Endothelial cell of umbilical vein (primary cell): ENCODE measurements at regions not wholly inside any gene's neighbourhood (a gene's known extent, or its start where the extent isn't known, plus 50 kb on each side); places are given as distances from the start of the nearest gene placed in this dataset.

ENCODE experiments used
- BruUV-seq: library from RNA; stranded (reverse); fragments of 400-500 nt; replicated peaks from 2 replicates; lab custom pipeline; 2021; lab: Mats Ljungman, UMichigan
- CTCF ChIA-PET: fragments of 300-600, 350-600 bp; sonication (Branson Sonifier 250); formaldehyde crosslinking; loops from one replicate; lab custom pipeline; 2021; ENCODE audit warnings: antibody characterized with exemption, inconsistent platforms; lab: Charles Lee
- POLR2A ChIA-PET: fragments of 300-600, 350-600 bp; sonication (Branson Sonifier 250); formaldehyde crosslinking; loops from one replicate; lab custom pipeline; 2021; ENCODE audit warnings: antibody characterized with exemption, inconsistent platforms; lab: Charles Lee
- DNase-seq: peaks from one replicate; pipeline ENCODE4 v3.0.0-alpha.2; 2011; ENCODE audit warnings: low read depth, low spot score
- FAIRE-seq: peaks from 2 replicates; lab custom pipeline; 2011; peaks lifted over from hg19 to GRCh38; lab: Jason Lieb, UNC
- H2AFZ ChIP-seq: 2 replicates; pipeline ENCODE4 v1.6.0; 2012; ENCODE audit warnings: low read depth, low read length, control low read depth, inconsistent platforms
- H3K27ac ChIP-seq: 2 replicates; pipeline ENCODE4 v1.5.1; 2011; ENCODE audit warnings: low read depth, mild to moderate bottlenecking, control low read depth, low read length, moderate library complexity; ENCODE audit not compliant: insufficient read depth
- H3K27me3 ChIP-seq, 2 experiments: 2 replicates each; pipeline versions ENCODE4 v1.6.0 to v1.6.1; 2011; ENCODE audit warnings: low read length in 2 of 2, mixed read lengths in 1 of 2; ENCODE audit not compliant: control insufficient read depth in 2 of 2, insufficient read depth in 2 of 2
- H3K36me3 ChIP-seq, 2 experiments: 2 replicates in 1 of 2; 3 replicates in 1 of 2; pipeline ENCODE4 v1.5.1; 2011; ENCODE audit warnings: low read length in 2 of 2, mild to moderate bottlenecking in 1 of 2, moderate library complexity in 1 of 2; ENCODE audit not compliant: control insufficient read depth in 2 of 2, insufficient read depth in 2 of 2; ENCODE audit errors: extremely low read depth in 1 of 2
- H3K4me1 ChIP-seq: 3 replicates; pipeline ENCODE4 v1.5.1; 2011; ENCODE audit warnings: mild to moderate bottlenecking, low read length; ENCODE audit not compliant: control insufficient read depth, insufficient read depth; ENCODE audit errors: extremely low read depth
- H3K4me2 ChIP-seq: 2 replicates; pipeline ENCODE4 v1.6.1; 2011; ENCODE audit warnings: low read length, control low read depth, mixed read lengths; ENCODE audit not compliant: insufficient read depth
- H3K4me3 ChIP-seq, 3 experiments: fragments of 200-600 bp in 1 of 3; sonication (generic), shearing (Covaris generic) in 1 of 3; replicated peaks in 1 of 3; 2 replicates each; pipeline ENCODE4 v1.5.1; 2011 to 2016; ENCODE audit warnings: control low read depth in 3 of 3, low read length in 3 of 3, mild to moderate bottlenecking in 2 of 3, inconsistent platforms in 1 of 3, low read depth in 1 of 3, moderate library complexity in 1 of 3; ENCODE audit not compliant: insufficient read depth in 1 of 3
- H3K79me2 ChIP-seq: 2 replicates; pipeline ENCODE4 v1.6.0; 2012; ENCODE audit warnings: low read length, inconsistent platforms; ENCODE audit not compliant: control insufficient read depth, insufficient read depth
- H3K9ac ChIP-seq: replicated peaks from 2 replicates; pipeline ENCODE3; 2011; ENCODE audit warnings: low read length, control low read depth; ENCODE audit not compliant: insufficient read depth; ENCODE audit errors: extremely low read depth
- H3K9me1 ChIP-seq: replicated peaks from 3 replicates; pipeline ENCODE4 v1.6.0; 2011; ENCODE audit warnings: mild to moderate bottlenecking, low read length; ENCODE audit not compliant: control insufficient read depth, insufficient read depth; ENCODE audit errors: extremely low read depth
- H3K9me3 ChIP-seq: replicated peaks from 2 replicates; pipeline ENCODE4 v1.5.1; 2012; ENCODE audit warnings: low read length, inconsistent platforms; ENCODE audit not compliant: control insufficient read depth, insufficient read depth
- H4K20me1 ChIP-seq: replicated peaks from 2 replicates; pipeline ENCODE3; 2011; ENCODE audit warnings: mild to moderate bottlenecking, low read length; ENCODE audit not compliant: control insufficient read depth, insufficient read depth; ENCODE audit errors: extremely low read depth
- CTCF ChIP-seq, 2 donors: IDR thresholded peaks; 1 replicate in 1 of 2; 2 replicates in 1 of 2; pipeline ENCODE4 v1.5.1; 2011; ENCODE audit warnings: low read length in 2 of 2, mild to moderate bottlenecking in 2 of 2, moderate library complexity in 2 of 2, control low read depth in 1 of 2, inconsistent platforms in 1 of 2, low read depth in 1 of 2; ENCODE audit not compliant: insufficient read depth in 1 of 2; ENCODE audit errors: extremely low read depth in 1 of 2
- EZH2 ChIP-seq: IDR thresholded peaks from 2 replicates; pipeline ENCODE4 v1.6.1; 2012; ENCODE audit warnings: borderline replicate concordance, low read depth, mild to moderate bottlenecking, moderate library complexity, low read length, inconsistent platforms; ENCODE audit not compliant: severe bottlenecking
- FOS ChIP-seq: IDR thresholded peaks from 2 replicates; pipeline ENCODE4 v1.6.1; 2011; ENCODE audit warnings: mild to moderate bottlenecking, low read length, moderate library complexity, borderline replicate concordance; ENCODE audit not compliant: insufficient read depth
- GATA2 ChIP-seq: IDR thresholded peaks from 2 replicates; pipeline ENCODE4 v1.7.0; 2011; ENCODE audit warnings: low read depth, mild to moderate bottlenecking, moderate library complexity, mixed read lengths, low read length; ENCODE audit not compliant: insufficient read length, insufficient read depth
- JUN ChIP-seq: IDR thresholded peaks from 2 replicates; pipeline ENCODE4 v1.6.1; 2011; ENCODE audit warnings: borderline replicate concordance, low read depth; ENCODE audit not compliant: insufficient read length, insufficient read depth
- MAX ChIP-seq: IDR thresholded peaks from 2 replicates; pipeline ENCODE4 v1.6.1; 2011; ENCODE audit not compliant: insufficient read depth, insufficient read length
- MYC ChIP-seq: IDR thresholded peaks from one replicate; pipeline ENCODE4 v1.6.1; 2011; ENCODE audit warnings: mild to moderate bottlenecking, low read depth, low read length
- POLR2A ChIP-seq: IDR thresholded peaks from 2 replicates; pipeline ENCODE4 v1.6.1; 2012; ENCODE audit warnings: low read depth, mild to moderate bottlenecking, control low read depth, low read length
- POLR2AphosphoS5 ChIP-seq: IDR thresholded peaks from 2 replicates; pipeline ENCODE4 v1.6.1; 2012; ENCODE audit warnings: low read depth, mild to moderate bottlenecking, control low read depth, low read length, moderate library complexity; ENCODE audit not compliant: insufficient read depth
- dilution Hi-C: fragments of 300-500 bp; cut with MboI; formaldehyde crosslinking; loops from one replicate; pipeline ENCODE4 v1.15.0; 2019; ENCODE audit warnings: low sequenced_read_pairs; ENCODE audit not compliant: extremely low pct_ligation_motif_present
- intact Hi-C: fragments of 100-400 bp; cut with micrococcal nuclease; formaldehyde crosslinking; loops from one replicate; pipeline ENCODE4 v1.10.0; 2022

GRCh38 chr3:166304584-166304983, 467.4 kb upstream of the BCHE start:
- TF ChIP-seq POLR2A: no peak
- no peak for TF ChIP-seq GATA2
- TF ChIP-seq MAX: no peak
- TF ChIP-seq POLR2AphosphoS5: no peak
- no peak for TF ChIP-seq CTCF (IDR thresholded peaks at IDR 0.05; ENCODE audit: extremely low read depth in 1 of 2, insufficient read depth in 1 of 2, low read depth in 1 of 2, low read length in 2 of 2)
- TF ChIP-seq JUN: no peak
- TF ChIP-seq EZH2: no peak
- TF ChIP-seq MYC: no peak
- TF ChIP-seq FOS: no peak
- no peak for DNase-seq
- dilution Hi-C loops (no loop called here), intact Hi-C loops (no loop called here)
- no peaks in the 10 kb centered on the region for H3K79me2 ChIP-seq
- no peaks in the 10 kb centered on the region for H3K4me1 ChIP-seq
- BruUV-seq: no TSS peak
- no peaks in the 10 kb centered on the region for H3K9me3 ChIP-seq
- no peak overlapping the region for H2AFZ ChIP-seq
- H3K9me1 ChIP-seq: no peaks in the 10 kb centered on the region
- FAIRE-seq: no peak
- no peaks in the 10 kb centered on the region for H4K20me1 ChIP-seq
- H3K27me3 ChIP-seq: no peaks in the 10 kb centered on the region
- POLR2A ChIA-PET: no interaction called here
- H3K36me3 ChIP-seq: no peaks in the 10 kb centered on the region
- H3K9ac ChIP-seq: no peak overlapping the region
- no peak overlapping the region for H3K27ac ChIP-seq
- CTCF ChIA-PET: no interaction called here
- no peak overlapping the region for H3K4me2 ChIP-seq
- H3K4me3 ChIP-seq: no peak overlapping the region
